Erythroblast (primary cell): ENCODE measurements at regions not wholly inside any gene's neighbourhood (a gene's known extent, or its start where the extent isn't known, plus 50 kb on each side); places are given as distances from the start of the nearest gene placed in this dataset.

ENCODE experiments used
- GATA1 ChIP-seq: IDR thresholded peaks from 2 replicates; pipeline ENCODE4 v1.6.1; 2011; ENCODE audit warnings: low read depth, mild to moderate bottlenecking, control low read depth, low read length, moderate library complexity
- POLR2A ChIP-seq: IDR thresholded peaks from 2 replicates; pipeline ENCODE4 v1.6.1; 2011; ENCODE audit warnings: mild to moderate bottlenecking, low read length

DNA sequence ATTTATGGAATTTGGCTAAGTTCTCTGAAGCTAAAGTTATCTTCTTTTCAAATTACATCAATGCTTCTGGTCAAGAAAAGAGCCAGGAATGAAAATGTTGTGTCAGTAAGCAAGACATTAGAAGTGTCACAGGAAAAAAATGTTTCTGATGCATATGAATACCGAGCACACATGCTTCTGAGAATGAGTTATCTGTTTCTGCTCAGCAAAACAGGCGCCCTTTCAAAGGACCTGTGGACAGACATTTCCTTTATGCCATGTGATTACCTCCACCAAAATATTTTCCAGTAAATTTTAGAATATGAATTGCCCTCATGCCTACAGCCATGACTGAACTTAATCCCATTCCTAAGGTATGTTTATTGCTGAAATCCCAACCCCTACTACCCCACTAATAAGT is 55.4 kb upstream of the RNF180 start:
- TF ChIP-seq POLR2A (no peak), GATA1 (no peak)
